ENCODE measurements at regions not wholly inside any gene's neighbourhood (a gene's known extent, or its start where the extent isn't known, plus 50 kb on each side); places are given as distances from the start of the nearest gene placed in this dataset.
"Not testable (repeated sequence)": the region's sequence is repeated elsewhere in the genome, so short reads cannot be mapped to it uniquely, and the experiment has no call there.

GRCh38 chr5:130501151-130501865 is 597.0 kb downstream of the CHSY3 start:
- Histone ChIP-seq H3K9me3 (no peaks in the 10 kb centered on the region), H3K4me1 (no peaks in the 10 kb centered on the region), H3K27ac (peak overlapping the region in 1 of 2 donors; percentile 6), H3K4me3 (no peak overlapping the region), H3K27me3 (no peaks in the 10 kb centered on the region), H3K36me3 (no peaks in the 10 kb centered on the region)
- DNase-seq (ENCODE audit: low spot score in 2 of 2): no peak
- TF ChIP-seq, protein P1, sequence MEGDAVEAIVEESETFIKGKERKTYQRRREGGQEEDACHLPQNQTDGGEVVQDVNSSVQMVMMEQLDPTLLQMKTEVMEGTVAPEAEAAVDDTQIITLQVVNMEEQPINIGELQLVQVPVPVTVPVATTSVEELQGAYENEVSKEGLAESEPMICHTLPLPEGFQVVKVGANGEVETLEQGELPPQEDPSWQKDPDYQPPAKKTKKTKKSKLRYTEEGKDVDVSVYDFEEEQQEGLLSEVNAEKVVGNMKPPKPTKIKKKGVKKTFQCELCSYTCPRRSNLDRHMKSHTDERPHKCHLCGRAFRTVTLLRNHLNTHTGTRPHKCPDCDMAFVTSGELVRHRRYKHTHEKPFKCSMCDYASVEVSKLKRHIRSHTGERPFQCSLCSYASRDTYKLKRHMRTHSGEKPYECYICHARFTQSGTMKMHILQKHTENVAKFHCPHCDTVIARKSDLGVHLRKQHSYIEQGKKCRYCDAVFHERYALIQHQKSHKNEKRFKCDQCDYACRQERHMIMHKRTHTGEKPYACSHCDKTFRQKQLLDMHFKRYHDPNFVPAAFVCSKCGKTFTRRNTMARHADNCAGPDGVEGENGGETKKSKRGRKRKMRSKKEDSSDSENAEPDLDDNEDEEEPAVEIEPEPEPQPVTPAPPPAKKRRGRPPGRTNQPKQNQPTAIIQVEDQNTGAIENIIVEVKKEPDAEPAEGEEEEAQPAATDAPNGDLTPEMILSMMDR (IDR thresholded peaks at IDR 0.05): no peak
- intact Hi-C loops (cut with DNase I): no loop called here

GRCh38 chr5:130500495-130500894 is 596.2 kb downstream of the CHSY3 start:
- H3K4me1 ChIP-seq; H3K36me3 ChIP-seq; H3K4me3 ChIP-seq; H3K27ac ChIP-seq; DNase-seq (ENCODE audit: low spot score in 2 of 2); intact Hi-C loops (cut with DNase I); H3K9me3 ChIP-seq; H3K27me3 ChIP-seq: not testable (repeated sequence)

DNA sequence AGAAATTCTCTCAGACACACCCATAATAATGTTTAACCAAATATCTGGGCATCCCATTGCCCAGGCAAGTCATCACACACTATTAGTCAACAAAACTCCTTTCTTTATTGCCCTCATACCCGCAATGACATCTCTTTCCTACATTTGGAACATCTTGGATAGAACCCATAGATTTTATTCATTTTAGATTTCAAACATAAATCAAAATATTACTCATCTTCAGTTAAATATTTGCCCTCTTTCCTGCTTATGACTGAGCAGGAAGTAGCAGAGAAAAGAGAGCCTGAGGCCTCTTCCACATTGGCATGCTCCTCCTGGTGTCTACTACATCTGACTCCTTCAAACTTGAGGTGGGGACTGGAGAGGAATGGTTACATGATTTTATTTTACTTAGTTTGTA is 592.0 kb downstream of the CHSY3 start:
- H3K9me3 ChIP-seq: peaks cover 0 to 5% of the 10 kb centered on the region in 2 donors
- no peaks in the 10 kb centered on the region for H3K36me3 ChIP-seq
- no peak for DNase-seq (ENCODE audit: low spot score in 2 of 2)
- intact Hi-C loops (cut with DNase I): no loop called here
- H3K4me1 ChIP-seq: no peaks in the 10 kb centered on the region
- H3K27me3 ChIP-seq: no peaks in the 10 kb centered on the region
- no peak overlapping the region for H3K4me3 ChIP-seq
- no peak overlapping the region for H3K27ac ChIP-seq
- TF ChIP-seq, protein P1 (IDR thresholded peaks at IDR 0.05): no peak

DNA sequence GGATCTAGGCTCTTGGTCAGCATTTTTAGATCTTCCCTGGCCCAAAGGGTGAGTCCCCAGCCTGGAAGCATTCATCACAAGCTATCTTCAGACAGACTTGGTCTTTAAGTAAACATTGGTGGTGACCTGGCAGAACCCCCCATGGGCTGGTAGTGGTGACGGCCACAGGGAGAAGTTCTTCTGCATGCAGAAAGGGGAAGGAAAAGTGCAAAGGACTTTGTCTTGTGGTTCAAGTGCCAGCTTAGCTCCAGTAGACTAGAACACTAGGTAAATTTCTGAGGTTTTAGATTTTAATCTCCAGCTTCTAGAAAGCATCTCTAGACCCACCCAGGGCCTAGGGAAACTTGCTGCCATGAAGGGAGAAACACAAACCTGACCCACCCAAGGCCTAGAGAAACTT is 584.0 kb downstream of the CHSY3 start:
- Histone ChIP-seq H3K27me3 (no peaks in the 10 kb centered on the region), H3K27ac (no peak overlapping the region), H3K4me3 (no peak overlapping the region), H3K9me3 (no peaks in the 10 kb centered on the region), H3K36me3 (no peaks in the 10 kb centered on the region), H3K4me1 (no peaks in the 10 kb centered on the region)
- intact Hi-C loops (cut with DNase I): no loop called here
- no peak for DNase-seq (ENCODE audit: low spot score in 2 of 2)
- TF ChIP-seq, protein P1 (IDR thresholded peaks at IDR 0.05): no peak

- Histone ChIP-seq H3K4me3 (no peak overlapping the region), H3K36me3 (no peaks in the 10 kb centered on the region), H3K9me3 (peaks cover 4 to 18% of the 10 kb centered on the region in 2 donors), H3K27me3 (no peaks in the 10 kb centered on the region), H3K27ac (no peak overlapping the region), H3K4me1 (no peaks in the 10 kb centered on the region)
- DNase-seq (ENCODE audit: low spot score in 2 of 2): no peak
- TF ChIP-seq, protein P1 (IDR thresholded peaks at IDR 0.05): no peak
- intact Hi-C loops (cut with DNase I): no loop called here
Observed at GRCh38 chr5:130479045-130479804, 575.0 kb downstream of the CHSY3 start.

DNA sequence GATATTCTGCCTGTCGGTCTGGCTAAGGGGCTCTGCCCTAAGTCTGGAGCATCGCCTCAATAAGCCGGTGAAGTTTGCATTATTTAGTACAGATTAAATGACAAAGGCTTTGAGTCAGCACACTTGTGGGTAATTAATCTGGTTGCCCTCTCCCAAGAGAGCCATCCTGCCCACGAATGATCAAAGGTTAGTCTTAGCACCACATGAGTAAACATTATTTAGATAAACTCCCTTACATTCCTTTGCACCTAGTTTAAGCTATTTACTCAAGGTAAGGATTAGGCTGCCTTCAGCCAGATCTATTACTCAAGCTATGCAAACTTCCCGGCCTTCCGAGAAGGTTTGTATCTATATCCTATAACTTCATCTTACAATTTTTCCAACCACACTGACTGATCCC is 572.1 kb downstream of the CHSY3 start:
- Histone ChIP-seq H3K36me3 (no peaks in the 10 kb centered on the region), H3K4me1 (no peaks in the 10 kb centered on the region), H3K27me3 (no peaks in the 10 kb centered on the region), H3K4me3 (no peak overlapping the region), H3K9me3 (peaks cover 4 to 18% of the 10 kb centered on the region in 2 donors), H3K27ac (no peak overlapping the region)
- TF ChIP-seq, protein P1 (IDR thresholded peaks at IDR 0.05): no peak
- intact Hi-C loops (cut with DNase I): no loop called here
- DNase-seq (ENCODE audit: low spot score in 2 of 2): no peak

Data from ascending aorta (tissue), 2 donors.